Epithelial cell of esophagus (primary cell): ENCODE measurements at regions not wholly inside any gene's neighbourhood (a gene's known extent, or its start where the extent isn't known, plus 50 kb on each side); places are given as distances from the start of the nearest gene placed in this dataset.

Source experiments
- DNase-seq: peaks from one replicate; pipeline ENCODE4 v3.0.0; 2010; ENCODE audit warnings: low read depth
- H3K4me3 ChIP-seq: 2 replicates; pipeline ENCODE4 v1.5.1; 2011; ENCODE audit warnings: mild to moderate bottlenecking, low read length, control low read depth
- TF ChIP-seq, protein P1 (sequence below): IDR thresholded peaks from 2 replicates; pipeline ENCODE4 v1.5.1; 2011; ENCODE audit warnings: low read depth, mild to moderate bottlenecking, low read length, control low read depth, inconsistent platforms; ENCODE audit not compliant: insufficient read depth; ENCODE audit errors: missing control alignments

DNA sequence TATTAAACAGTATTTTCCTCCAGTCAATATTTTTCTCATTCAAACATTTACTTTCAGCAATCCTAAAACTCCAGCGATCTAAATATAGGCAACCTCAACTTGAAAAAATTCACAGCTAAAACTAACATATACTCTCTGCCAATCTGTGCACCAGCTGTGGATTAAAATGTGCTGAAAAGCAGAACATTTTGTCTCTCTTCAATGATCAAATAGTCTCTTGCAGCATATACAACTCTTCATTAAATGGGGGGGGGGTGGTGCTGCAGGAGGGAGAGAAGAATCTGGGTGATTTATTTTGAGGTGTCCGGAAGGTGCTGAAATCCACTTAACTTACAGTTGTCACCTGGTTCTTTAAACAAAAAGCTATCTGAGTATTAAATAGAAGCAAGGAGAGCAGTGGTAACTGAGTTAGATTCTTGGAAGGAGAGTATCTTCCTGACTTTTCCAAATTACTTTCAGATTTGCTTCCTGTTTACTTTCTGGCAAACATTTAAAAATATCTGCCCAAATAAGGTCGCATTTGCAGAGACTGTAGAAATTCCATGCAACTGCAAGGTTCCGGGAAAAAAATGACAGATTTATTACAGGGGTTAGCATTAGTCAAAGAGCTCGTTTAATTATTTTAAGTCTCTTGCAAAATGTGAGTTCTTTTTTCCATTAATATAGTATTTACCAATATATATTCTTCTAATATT, 904.7 kb upstream of the ACVR2A start:
- no peak overlapping the region for H3K4me3 ChIP-seq
- DNase-seq = no peak
- TF ChIP-seq, protein P1, sequence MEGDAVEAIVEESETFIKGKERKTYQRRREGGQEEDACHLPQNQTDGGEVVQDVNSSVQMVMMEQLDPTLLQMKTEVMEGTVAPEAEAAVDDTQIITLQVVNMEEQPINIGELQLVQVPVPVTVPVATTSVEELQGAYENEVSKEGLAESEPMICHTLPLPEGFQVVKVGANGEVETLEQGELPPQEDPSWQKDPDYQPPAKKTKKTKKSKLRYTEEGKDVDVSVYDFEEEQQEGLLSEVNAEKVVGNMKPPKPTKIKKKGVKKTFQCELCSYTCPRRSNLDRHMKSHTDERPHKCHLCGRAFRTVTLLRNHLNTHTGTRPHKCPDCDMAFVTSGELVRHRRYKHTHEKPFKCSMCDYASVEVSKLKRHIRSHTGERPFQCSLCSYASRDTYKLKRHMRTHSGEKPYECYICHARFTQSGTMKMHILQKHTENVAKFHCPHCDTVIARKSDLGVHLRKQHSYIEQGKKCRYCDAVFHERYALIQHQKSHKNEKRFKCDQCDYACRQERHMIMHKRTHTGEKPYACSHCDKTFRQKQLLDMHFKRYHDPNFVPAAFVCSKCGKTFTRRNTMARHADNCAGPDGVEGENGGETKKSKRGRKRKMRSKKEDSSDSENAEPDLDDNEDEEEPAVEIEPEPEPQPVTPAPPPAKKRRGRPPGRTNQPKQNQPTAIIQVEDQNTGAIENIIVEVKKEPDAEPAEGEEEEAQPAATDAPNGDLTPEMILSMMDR = no peak

DNA sequence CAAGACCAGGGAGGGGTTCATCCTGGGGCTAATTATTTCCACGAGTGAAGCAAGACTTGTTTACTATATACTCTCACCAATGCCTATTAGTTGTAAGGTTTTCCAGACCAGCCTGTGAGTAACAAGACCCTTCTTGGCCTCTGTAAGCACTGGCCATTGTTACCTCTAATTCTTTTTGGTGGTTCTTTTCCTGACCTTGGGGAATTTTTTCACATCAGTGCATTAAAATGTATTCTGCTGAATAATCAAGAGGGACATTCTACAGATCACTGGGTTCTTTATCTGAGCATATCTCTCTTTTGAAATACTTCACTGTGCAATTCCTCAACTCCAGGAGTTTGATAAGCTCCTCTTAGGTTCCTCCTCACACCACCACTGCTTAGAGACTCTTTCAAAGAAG, 909.9 kb upstream of the ACVR2A start:
- TF ChIP-seq, protein P1 = no peak
- H3K4me3 ChIP-seq = no peak overlapping the region
- no peak for DNase-seq

DNA sequence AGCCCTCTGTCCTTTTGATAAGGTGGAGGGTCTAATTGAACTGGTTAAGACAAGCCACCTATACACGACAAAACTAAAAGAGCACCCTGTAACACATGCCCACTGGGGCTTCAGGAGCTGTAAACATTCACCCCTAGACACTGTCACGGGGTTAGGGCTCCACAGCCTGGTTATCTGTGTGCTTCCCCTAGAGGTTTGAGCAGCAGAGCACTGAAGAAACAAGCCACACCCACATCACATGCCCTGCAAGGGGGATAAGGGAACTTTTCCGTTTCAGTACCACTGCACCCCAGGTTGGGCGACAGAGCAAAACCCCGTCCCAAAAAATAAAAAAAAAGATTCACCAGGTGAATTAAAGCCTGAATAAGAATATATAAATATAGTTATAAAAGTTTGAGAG, 913.7 kb upstream of the ACVR2A start:
- H3K4me3 ChIP-seq = no peak overlapping the region
- TF ChIP-seq, protein P1 = no peak
- no peak for DNase-seq

DNA sequence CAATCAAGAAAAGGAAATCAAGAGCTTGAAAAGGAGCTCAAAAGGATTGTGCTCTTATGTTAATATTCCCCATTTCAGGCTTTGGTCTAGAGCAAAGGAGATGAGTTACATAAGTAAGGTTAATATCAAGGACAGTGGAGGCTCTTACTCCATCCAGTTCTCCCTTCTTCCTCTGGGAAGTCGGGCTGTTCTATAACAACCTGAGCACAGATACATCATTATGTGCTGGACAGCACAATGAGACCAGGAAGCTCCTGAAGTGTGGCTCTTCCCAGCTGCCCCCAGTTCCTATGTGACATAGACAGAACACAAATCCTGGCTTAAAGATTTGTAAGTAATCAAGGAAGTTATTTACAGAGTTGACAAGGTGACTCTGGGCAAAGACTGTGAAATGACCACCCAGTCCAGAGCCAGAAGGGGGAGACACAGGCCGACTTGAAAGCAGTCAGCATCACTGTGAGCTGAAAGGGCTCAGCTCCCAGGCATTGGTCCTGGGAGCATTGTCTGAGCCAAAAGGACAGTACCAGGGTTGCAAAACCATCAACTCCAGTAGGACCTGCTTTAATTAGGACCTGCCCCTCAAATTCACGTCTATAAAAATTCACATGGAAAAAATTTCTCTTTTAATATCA, 917.6 kb upstream of the ACVR2A start:
- TF ChIP-seq, protein P1 = peak; percentile 80
- DNase-seq = peak; percentile 65

DNA sequence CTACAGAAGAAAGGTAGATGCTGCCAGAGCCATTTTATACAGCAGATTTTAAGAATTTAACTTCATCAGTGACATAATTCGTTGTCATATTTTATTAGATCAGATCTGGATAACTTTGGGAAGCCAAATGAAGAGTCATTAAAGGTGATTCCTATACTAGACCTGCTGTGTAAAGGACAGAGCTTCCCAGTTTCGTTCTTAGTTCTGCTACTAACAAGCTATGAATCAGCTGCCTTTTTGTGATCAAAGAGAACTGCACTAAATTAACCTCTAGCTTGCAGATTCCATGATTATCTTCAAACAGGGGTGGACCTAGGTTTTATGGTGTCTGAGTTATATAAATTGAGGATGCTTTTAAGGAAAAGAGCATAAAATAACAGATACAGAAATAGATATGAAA, 926.5 kb upstream of the ACVR2A start:
- DNase-seq = no peak
- TF ChIP-seq, protein P1 = no peak
- H3K4me3 ChIP-seq = no peak overlapping the region

More for the DNA sequence above, 917.6 kb upstream of the ACVR2A start:
- no peak overlapping the region for H3K4me3 ChIP-seq

DNA sequence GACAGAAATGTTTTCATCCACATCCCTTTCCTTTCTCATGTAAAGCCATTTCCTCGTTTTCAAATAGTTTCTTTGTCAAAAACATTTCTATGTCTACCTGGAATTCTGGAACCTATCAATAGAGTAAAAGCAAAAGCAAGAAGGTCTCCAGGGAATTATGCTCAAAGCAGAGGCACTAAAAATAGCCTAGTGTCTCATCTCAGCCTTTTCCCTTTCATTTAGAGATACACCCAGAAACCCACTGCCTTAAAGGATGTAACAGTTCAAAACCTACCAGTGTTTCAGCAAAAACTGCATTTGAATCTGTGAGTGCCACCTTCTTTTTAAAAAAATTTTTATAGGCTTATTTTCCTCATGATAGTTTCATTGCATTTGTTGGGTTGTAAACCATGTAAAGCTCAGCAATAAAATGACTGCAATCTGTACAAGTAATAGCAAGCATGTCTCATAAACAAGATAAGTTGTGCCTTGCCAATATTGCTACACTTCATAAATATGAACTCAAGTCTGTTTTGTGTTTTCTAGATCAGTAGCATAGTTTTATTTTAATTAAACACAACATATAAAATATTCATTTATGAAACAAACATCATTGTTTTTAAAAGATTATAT, 927.3 kb upstream of the ACVR2A start:
- no peak for DNase-seq
- H3K4me3 ChIP-seq = no peak overlapping the region
- TF ChIP-seq, protein P1 = no peak

DNA sequence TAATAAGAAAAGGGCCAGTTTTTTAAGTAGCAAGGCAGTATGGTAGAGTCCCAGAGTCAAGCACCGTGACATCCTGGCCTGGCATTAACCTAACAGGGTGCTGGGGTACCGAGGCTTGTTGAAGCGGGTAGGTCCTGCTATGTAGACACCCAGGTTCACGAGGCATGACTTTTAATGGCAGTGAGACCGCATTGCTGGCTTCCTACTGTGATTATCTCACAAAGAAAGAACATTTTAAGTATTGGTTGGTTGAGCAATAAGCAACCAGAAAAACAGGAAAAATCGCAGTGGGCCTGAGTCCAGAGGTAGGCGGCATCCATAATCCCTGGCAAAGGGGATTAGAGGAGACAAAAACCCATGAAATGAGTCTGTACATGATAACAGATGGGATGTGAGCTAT, 927.9 kb upstream of the ACVR2A start:
- no peak overlapping the region for H3K4me3 ChIP-seq

More for the DNA sequence above, 927.9 kb upstream of the ACVR2A start:
- peak; percentile 67 for DNase-seq
- TF ChIP-seq, protein P1 = no peak
